GM21723 (cell line): ENCODE measurements at regions not wholly inside any gene's neighbourhood (a gene's known extent, or its start where the extent isn't known, plus 50 kb on each side); places are given as distances from the start of the nearest gene placed in this dataset.

ENCODE experiments used
- ATAC-seq: cut with Tn5 transposase; IDR thresholded peaks from one replicate; pipeline ENCODE4 v1.9.1; 2021; ENCODE audit warnings: mild to moderate bottlenecking, moderate library complexity; ENCODE audit not compliant: unreplicated experiment

DNA sequence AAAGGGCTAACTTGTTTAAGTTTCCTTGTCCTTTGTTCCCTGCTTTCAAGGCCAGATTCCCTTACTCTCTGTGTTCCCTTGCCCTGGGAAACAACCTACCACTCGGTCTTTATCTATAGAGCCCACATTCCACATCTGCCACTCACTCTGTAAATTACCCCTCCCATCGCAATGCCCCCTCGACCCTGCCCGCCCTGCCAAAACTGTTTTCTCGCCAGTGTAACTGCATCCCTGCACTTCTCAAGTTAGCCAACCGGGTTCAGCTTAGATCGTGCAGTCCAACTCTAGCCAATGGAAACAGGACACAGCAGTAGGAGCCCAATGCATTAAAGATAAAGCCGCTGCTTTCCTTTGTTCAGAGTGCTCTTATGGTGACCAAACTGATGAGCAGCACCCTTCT lies 263.6 kb downstream of the TBL1XR1 start:
- no peak for ATAC-seq

GRCh38 chr3:176932433-176932832 lies 264.8 kb downstream of the TBL1XR1 start:
- no peak for ATAC-seq

DNA sequence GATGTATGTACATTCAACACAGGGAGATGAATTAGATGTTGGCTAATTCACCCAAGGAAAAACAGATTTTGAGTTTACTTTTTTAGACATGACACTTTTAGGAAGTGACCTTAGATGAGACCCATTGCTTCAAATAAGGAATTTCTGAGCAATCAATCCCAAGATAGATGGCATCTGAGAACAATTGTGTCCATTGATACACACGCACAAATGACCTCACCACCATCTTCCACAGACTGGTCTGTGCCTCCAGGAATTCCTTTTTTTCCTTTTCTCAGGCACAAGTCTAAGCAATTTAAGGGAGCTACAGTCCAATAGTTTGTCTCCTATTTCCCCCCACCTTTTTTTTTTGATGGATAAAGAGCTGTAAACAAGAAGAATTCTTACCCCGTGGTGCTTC lies 265.3 kb downstream of the TBL1XR1 start:
- no peak for ATAC-seq

- no peak for ATAC-seq
Measured at GRCh38 chr3:176930942-176931341, 266.3 kb downstream of the TBL1XR1 start.

GRCh38 chr3:176928582-176928931 lies 268.7 kb downstream of the TBL1XR1 start:
- no peak for ATAC-seq

GRCh38 chr3:176927706-176928581 lies 269.3 kb downstream of the TBL1XR1 start:
- ATAC-seq: no peak

DNA sequence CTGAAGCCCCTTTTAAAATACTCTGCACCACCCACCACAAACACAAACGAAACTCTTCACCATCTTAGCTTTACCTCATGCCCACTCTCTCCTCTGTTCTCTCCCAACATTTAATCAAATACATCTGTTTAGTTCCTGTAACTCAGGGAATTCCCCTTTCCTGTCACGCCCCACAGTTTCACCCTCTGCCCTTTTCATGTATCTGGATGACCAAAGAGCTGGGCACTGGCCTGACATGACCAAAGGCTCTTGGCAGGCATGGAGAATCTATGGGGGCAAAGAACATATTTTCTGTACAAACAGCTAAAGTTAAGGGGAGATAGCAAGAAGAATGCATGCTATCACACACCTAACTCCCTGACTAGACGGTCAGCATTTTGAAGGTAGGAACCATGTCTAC lies 270.0 kb downstream of the TBL1XR1 start:
- no peak for ATAC-seq

- ATAC-seq: no peak
Measured at GRCh38 chr3:176926688-176927087, 270.6 kb downstream of the TBL1XR1 start.

DNA sequence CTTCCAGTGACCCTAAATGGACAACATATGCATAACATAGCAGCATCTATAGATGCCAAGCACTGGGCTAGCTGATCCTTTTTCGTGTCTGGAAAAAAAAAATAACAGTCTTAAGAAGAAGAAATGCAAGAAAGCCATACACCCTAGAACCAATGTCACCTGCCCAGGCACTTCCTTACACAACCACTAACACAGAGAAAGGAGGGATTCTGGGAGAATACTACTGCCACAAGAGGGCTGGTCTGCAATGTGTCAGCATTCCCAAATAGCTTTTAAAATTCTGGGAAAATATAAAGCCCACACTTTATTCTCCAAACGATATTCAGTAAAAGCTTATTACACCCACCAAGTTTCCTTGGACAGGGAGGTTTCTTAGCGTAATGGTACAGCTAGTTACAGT lies 271.2 kb downstream of the TBL1XR1 start:
- no peak for ATAC-seq

DNA sequence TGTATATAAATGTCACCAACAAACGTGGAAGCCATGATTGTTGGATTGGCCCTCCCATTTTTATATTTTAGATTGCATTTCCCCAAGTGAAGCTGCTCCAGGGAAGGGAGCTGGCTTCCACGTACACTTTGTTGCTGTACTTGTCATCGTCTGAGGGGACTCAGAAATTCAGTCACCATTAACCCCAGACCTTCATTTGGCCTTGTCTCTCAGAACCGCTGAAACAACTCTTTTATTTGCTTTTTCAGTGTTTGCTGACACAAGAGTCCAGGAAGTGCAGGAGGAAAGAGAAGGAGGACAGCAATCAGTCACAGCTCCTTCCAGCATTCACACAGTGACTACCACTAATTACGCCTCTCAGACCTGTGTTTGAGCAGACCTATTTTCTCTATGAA lies 276.5 kb downstream of the TBL1XR1 start:
- no peak for ATAC-seq

DNA sequence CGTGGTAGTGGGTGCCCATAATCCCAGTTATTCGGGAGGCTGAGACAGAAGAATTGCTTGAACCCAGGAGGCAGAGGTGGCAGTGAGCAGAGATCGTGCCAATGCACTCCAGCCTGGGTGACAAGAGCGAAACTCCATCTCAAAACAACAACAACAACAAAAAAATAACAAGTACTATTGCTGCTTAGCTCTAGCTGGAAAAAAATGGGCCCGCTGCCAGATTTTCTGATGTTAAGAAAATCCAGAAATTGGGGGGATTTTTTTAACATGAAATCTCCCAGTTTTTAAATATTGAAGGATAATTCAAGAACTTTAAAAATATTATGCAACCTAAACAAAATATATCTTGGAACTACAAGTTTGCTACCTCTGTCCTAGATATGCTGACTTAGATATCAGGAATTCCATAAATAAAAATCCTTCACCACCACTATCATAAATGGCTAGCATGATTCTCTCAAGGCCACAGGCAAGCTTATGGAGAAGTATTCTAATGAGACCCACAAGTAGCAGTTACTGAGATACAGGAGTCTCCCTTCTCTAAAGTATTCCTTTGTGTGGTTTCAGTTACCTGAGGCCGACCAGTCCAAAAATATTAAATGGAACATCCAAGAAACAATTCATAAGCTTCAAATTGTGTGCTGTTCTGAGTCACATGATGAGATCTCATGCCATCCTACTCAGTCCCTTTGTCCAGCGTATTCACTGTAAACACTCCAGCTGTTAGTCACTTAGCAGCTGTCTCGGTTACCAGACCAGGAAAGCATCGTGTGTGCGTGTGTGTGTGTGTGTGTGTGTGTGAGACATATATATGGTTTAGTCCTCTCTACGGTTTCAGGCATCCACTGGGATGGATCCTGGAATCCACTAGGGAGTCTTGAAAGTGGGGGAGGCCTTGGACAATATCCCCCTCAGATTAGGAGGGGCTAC lies 277.2 kb downstream of the TBL1XR1 start:
- ATAC-seq: no peak

GRCh38 chr3:176916777-176917176 lies 280.5 kb downstream of the TBL1XR1 start:
- ATAC-seq: no peak

DNA sequence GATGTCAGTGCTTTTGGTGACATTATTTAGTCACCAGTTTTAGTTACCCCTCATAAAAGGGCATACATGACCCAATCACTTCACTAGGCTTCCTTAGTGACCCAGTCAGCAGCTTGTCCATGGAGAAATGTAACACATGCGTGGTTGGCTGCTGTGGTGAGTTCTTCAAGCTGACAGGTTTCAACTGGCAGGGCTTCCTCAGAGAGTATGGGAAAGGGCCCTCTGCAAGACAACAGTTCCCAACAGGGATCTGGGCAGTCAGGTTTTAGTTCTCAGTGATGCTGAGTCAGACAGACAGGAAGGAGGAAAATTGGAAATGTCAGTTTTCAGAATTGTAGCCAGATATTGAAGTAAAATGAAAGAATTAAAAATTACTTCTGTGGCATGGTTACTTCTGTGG lies 282.5 kb downstream of the TBL1XR1 start:
- ATAC-seq: no peak

- no peak for ATAC-seq
Measured at GRCh38 chr3:176911579-176911978, 285.7 kb downstream of the TBL1XR1 start.

DNA sequence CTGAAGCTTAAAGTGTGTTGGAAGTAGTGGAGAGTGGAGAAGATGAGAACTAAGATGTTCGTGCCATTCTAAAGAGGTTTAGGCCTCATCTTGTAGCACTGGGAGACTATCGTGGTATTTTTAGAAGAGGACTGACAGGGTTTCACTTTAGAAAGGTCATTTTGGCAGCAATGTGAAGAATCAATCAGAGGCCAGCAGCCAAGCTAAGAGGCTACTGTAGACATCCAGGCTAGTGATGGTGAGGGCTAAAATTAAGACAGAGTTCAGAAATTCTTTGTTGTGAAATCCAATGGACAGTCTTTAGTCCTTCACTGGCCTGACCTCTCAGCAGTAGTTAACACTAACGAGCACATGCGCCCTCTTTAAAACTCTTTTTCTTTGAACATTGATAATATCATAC lies 288.2 kb downstream of the TBL1XR1 start:
- no peak for ATAC-seq

GRCh38 chr3:176906046-176906905 lies 291.0 kb downstream of the TBL1XR1 start:
- ATAC-seq: no peak

DNA sequence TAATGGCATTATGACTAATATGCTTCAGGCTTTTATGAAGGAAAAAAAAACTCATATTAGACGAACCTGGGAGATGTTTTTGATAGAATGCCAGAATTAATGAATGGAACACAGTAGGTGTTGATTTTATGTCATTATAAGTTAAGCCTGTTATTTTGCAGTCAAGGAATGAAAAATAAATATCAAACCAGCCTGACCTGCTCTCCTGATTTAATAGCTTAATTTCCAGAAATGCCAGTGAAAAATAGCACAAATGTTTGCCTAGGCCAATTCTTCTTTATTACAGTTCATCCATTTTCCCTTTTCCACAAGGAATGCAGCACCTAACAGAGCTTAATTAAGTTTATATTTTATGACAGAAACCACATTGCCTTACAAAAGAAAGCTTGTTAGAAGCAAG lies 292.0 kb downstream of the TBL1XR1 start:
- no peak for ATAC-seq

DNA sequence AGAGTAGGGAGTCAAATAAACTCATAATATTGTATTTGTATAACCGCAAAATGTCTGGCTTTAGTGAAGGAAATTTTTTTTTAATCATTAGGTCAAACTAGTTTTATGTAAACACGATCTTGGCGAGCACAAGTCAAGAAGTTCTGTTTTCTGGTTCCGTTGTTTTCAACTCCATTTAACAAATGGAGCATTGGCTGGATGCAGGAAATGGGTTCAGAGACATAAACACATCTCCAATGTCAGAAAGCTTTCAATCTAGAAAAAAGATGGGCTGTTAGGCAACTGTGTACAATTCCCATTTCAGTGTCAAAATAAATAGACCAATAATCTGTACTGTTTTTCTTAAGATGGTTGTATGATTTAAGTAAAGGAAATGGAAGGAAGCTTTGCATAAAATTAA lies 292.8 kb downstream of the TBL1XR1 start:
- no peak for ATAC-seq

GRCh38 chr3:176896640-176897039 lies 300.6 kb downstream of the TBL1XR1 start:
- no peak for ATAC-seq

DNA sequence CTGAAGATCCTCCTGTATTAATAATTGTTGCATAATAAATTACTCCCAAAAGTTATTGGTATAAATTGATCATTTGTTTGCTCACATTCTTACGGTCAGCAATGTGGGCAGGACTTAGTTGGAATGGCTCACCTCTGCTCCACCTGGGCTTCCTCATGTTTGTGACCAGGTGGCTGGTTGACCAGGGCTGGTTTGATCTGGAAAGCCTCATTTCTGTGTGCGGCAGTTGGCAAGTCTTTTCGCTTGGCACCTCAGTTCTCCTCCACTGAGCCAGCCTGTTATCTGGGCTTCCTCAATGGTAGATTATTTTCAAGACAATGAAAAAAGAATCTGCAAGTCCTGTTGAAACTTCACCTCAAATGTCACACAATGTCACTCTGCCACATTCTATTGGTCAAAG lies 301.1 kb downstream of the TBL1XR1 start:
- ATAC-seq: no peak

- ATAC-seq: no peak
Measured at GRCh38 chr3:176879710-176880109, 317.6 kb downstream of the TBL1XR1 start.
